RWPE1 (cell line): ENCODE measurements at regions not wholly inside any gene's neighbourhood (a gene's known extent, or its start where the extent isn't known, plus 50 kb on each side); places are given as distances from the start of the nearest gene placed in this dataset.

Source experiments
- CTCF ChIA-PET: fragments of 350-600 bp; sonication (Branson Sonifier 250); formaldehyde crosslinking; extraction: SDS; loops from one replicate; lab custom pipeline; 2021; lab: Yijun Ruan, JAX
- POLR2A ChIA-PET: fragments of 400-600 bp; formaldehyde crosslinking; extraction: SDS; loops from one replicate; lab custom pipeline; 2020; ENCODE audit warnings: antibody characterized with exemption; ENCODE audit not compliant: low non-redundant PET; lab: Yijun Ruan, JAX
- DNase-seq: peaks from one replicate; pipeline ENCODE4 v3.0.0; 2012; ENCODE audit warnings: low spot score
- H3K27ac ChIP-seq: fragments of 450-650 bp; 2 replicates; pipeline ENCODE4 v1.5.1; 2017
- CTCF ChIP-seq: fragments of 450-650 bp; conservative IDR thresholded peaks from 2 replicates; pipeline ENCODE4 v1.5.1; 2017; ENCODE audit warnings: low read depth, mild to moderate bottlenecking

GRCh38 chr12:19639781-19640415, 200.6 kb downstream of the AEBP2 start:
- no peak for DNase-seq

GRCh38 chr12:19641235-19642080, 202.2 kb downstream of the AEBP2 start:
- no peak for DNase-seq
- ChIA-PET POLR2A (no interaction called here), CTCF (interaction anchor here (0.6 kb wide), 2 partner anchors 387 to 1741 kb away, joined by 3 to 4 read pairs; no protein-coding TSS in a partner anchor)
- TF ChIP-seq CTCF, result no peak
- no peak overlapping the region for H3K27ac ChIP-seq

More at GRCh38 chr12:19639781-19640415, 200.6 kb downstream of the AEBP2 start:
- POLR2A ChIA-PET, result no interaction called here
- no peak overlapping the region for H3K27ac ChIP-seq
- CTCF ChIA-PET, result no interaction called here
- TF ChIP-seq CTCF, result no peak

- no peak overlapping the region for H3K27ac ChIP-seq
- ChIA-PET CTCF (no interaction called here), POLR2A (no interaction called here)
- DNase-seq, result no peak
- TF ChIP-seq CTCF, result no peak
Observed at GRCh38 chr12:19642345-19642744, 203.1 kb downstream of the AEBP2 start.

GRCh38 chr12:19643635-19644034, 204.3 kb downstream of the AEBP2 start:
- TF ChIP-seq CTCF, result no peak
- CTCF ChIA-PET, result interaction anchor here (0.6 to 1.1 kb wide), 12 partner anchors 10 to 520 kb away, joined by 3 to 5 read pairs (median 3); no protein-coding TSS in a partner anchor
- POLR2A ChIA-PET, result no interaction called here
- DNase-seq, result peak; percentile 40
- no peak overlapping the region for H3K27ac ChIP-seq

GRCh38 chr12:19644571-19644970, 205.3 kb downstream of the AEBP2 start:
- POLR2A ChIA-PET, result no interaction called here
- TF ChIP-seq CTCF, result no peak
- DNase-seq, result no peak
- H3K27ac ChIP-seq, result no peak overlapping the region
- CTCF ChIA-PET, result interaction anchor here (1.0 kb wide), 1 partner anchor 72 kb away, joined by 3 read pairs; no protein-coding TSS in a partner anchor

- ChIA-PET POLR2A (no interaction called here), CTCF (no interaction called here)
- no peak for TF ChIP-seq CTCF
- no peak for DNase-seq
- no peak overlapping the region for H3K27ac ChIP-seq
Observed at GRCh38 chr12:19645823-19646222, 206.5 kb downstream of the AEBP2 start.
